ENCODE measurements at regions not wholly inside any gene's neighbourhood (a gene's known extent, or its start where the extent isn't known, plus 50 kb on each side); places are given as distances from the start of the nearest gene placed in this dataset.

DNA sequence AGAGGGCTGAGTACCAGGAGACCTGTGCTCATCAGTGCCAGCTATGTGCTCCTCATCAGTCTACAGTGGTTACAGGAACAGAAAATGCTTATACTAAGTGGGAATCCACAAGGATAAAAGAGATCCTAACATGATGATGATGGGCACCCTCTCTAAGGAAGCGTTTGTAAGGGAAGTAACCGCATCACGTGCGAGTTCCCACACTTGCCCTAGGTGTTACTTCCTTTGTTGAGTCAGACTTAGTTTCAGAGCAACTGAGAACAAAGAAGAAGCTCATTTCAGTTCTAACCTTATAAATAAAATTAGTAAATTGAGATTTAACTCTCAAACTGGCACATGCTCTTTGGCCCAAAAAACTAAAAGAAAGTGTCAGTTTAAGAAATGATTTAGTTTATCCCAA is 956.4 kb upstream of the TMEM132C start:
- Histone ChIP-seq H3K36me3 (ENCODE audit: insufficient read depth, low read depth, low read length) (no peaks in the 10 kb centered on the region), H3K27me3 (ENCODE audit: insufficient read depth, low read length) (peaks cover 4% of the 10 kb centered on the region; the same call in 1 of the 2 replicates), H3K9me3 (ENCODE audit: insufficient read depth, low read depth, low read length) (peaks cover 3% of the 10 kb centered on the region; the same call in 1 of the 2 replicates), H3K27ac (ENCODE audit: low read length) (no peak overlapping the region), H3K4me1 (ENCODE audit: insufficient read depth, low read length) (no peaks in the 10 kb centered on the region), H3K4me3 (ENCODE audit: low read length) (no peak overlapping the region), H3K9ac (ENCODE audit: low read depth, low read length) (no peak overlapping the region)

DNA sequence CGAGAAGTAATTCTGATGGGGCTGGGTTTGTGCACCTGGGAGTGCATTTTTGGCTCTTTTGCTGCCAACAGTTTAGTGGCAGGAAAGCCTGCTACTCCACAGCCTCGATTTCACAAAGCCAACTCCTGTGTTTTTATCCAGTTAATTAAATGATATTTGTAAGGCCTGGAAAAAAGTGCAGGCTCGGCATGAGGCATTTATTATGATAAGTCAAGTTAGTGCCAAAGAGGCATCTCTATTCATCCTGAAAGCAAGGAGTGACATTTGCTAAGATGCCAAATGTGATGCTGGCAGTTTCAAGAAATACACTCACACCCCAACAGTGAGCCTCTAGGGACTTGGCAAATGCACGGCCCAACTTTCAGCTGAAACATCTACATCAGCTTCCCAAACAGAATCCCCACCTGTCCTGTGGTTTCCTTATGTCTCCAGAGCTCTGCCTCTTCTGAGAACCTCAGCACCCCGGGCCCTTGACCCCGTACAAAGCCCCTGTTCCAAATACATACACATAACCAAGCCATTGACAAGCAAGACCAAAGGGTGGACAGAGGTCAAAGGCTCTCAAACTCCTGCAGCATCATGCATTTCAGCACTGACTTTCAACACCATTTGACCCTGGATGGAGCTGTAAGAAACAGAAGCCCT is 955.1 kb upstream of the TMEM132C start:
- Histone ChIP-seq H3K36me3 (ENCODE audit: insufficient read depth, low read depth, low read length) (no peaks in the 10 kb centered on the region), H3K9me3 (ENCODE audit: insufficient read depth, low read depth, low read length) (peaks cover 3% of the 10 kb centered on the region; the same call in 1 of the 2 replicates), H3K9ac (ENCODE audit: low read depth, low read length) (no peak overlapping the region), H3K4me3 (ENCODE audit: low read length) (no peak overlapping the region), H3K27me3 (ENCODE audit: insufficient read depth, low read length) (peaks cover 16% of the 10 kb centered on the region), H3K27ac (ENCODE audit: low read length) (no peak overlapping the region), H3K4me1 (ENCODE audit: insufficient read depth, low read length) (no peaks in the 10 kb centered on the region)

DNA sequence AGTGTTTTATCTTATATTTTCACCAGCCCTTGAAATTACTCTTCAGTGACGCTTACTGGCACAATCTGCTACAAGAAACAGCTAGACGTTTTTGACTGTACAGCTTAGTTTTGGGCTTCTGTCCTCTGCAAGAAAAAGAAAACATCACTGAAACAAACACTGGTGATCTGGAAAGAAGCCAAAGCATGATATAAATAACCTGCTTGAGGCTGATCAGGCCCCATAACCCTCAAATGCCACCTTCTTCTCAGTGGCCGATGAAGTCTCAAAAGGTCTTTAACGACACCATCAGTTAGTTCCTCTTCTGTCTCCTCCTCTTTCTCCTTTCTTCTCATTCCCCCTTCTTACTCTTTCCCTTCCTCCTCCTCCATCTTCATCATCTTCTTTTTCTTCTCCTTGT is 942.3 kb upstream of the TMEM132C start:
- Histone ChIP-seq H3K4me3 (ENCODE audit: low read length) (no peak overlapping the region), H3K9ac (ENCODE audit: low read depth, low read length) (no peak overlapping the region), H3K27me3 (ENCODE audit: insufficient read depth, low read length) (peaks cover 25% of the 10 kb centered on the region), H3K4me1 (ENCODE audit: insufficient read depth, low read length) (no peaks in the 10 kb centered on the region), H3K27ac (ENCODE audit: low read length) (no peak overlapping the region), H3K36me3 (ENCODE audit: insufficient read depth, low read depth, low read length) (no peaks in the 10 kb centered on the region), H3K9me3 (ENCODE audit: insufficient read depth, low read depth, low read length) (no peaks in the 10 kb centered on the region)

DNA sequence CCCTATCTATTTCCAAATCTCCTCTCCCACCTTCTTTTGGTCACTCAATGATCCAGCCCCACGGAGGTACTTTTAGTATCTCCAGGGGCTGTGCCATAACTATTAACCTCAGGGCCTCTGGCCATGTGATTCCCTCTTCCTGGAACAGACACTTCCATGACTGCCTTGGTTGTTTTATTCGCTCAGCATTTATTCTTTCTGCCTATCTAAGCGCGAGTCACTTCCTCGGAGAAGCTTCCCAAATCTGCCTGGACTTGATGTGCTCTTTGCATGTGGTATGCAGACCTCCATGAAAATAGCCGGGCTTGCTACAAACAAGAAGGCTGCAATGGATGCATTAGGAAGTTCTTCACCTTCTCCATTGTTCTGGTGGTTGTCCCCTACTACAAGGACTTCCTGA is 939.0 kb upstream of the TMEM132C start:
- Histone ChIP-seq H3K9me3 (ENCODE audit: insufficient read depth, low read depth, low read length) (no peaks in the 10 kb centered on the region), H3K4me1 (ENCODE audit: insufficient read depth, low read length) (no peaks in the 10 kb centered on the region), H3K9ac (ENCODE audit: low read depth, low read length) (no peak overlapping the region), H3K36me3 (ENCODE audit: insufficient read depth, low read depth, low read length) (no peaks in the 10 kb centered on the region), H3K27ac (ENCODE audit: low read length) (no peak overlapping the region), H3K27me3 (ENCODE audit: insufficient read depth, low read length) (peaks cover 5% of the 10 kb centered on the region; the same call in 1 of the 2 replicates), H3K4me3 (ENCODE audit: low read length) (no peak overlapping the region)

DNA sequence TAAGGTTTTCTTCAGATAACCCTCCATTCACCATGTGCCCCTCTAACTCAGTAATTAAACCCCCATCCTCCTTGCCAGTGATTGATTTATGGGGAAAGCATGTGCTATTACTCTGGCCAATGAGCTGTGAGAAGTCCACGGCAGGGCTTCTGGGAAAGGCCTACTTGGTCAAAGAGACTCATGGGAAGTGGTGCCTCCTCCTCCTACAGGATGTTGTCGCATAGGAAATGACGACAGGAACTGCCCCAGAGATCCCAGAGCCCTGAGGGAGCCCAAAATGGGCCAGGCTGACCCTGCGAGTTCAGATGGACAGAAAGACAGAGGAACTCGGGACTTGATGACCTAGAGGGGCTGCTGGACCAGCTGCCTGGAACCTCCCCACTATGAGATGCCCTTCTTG is 938.1 kb upstream of the TMEM132C start:
- no peak overlapping the region for H3K4me3 ChIP-seq (ENCODE audit: low read length)
- H3K36me3 ChIP-seq (ENCODE audit: insufficient read depth, low read depth, low read length) = no peaks in the 10 kb centered on the region
- no peak overlapping the region for H3K9ac ChIP-seq (ENCODE audit: low read depth, low read length)
- peaks cover 5% of the 10 kb centered on the region; the same call in 1 of the 2 replicates for H3K27me3 ChIP-seq (ENCODE audit: insufficient read depth, low read length)
- no peaks in the 10 kb centered on the region for H3K4me1 ChIP-seq (ENCODE audit: insufficient read depth, low read length)
- no peaks in the 10 kb centered on the region for H3K9me3 ChIP-seq (ENCODE audit: insufficient read depth, low read depth, low read length)
- H3K27ac ChIP-seq (ENCODE audit: low read length) = no peak overlapping the region

DNA sequence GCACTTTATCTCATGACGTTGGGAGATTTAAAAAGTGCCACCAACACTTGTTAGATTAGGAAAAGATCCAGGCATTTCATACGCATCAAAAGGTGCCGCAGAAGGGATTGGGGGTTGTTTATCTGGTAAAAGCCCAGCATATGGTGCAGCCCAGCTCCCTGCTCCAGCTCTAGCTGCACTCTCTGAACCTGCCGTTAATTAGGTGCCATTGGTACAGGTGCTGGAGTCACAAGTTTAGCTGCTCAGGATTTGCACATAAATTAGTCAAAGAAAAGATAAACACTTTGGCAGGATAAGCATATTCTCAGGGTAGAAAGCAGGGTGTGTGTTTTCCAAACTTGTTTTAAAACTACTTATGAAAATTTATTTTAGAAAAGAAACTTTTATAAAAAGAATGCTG is 932.6 kb upstream of the TMEM132C start:
- Histone ChIP-seq H3K36me3 (ENCODE audit: insufficient read depth, low read depth, low read length) (no peaks in the 10 kb centered on the region), H3K9ac (ENCODE audit: low read depth, low read length) (no peak overlapping the region), H3K27me3 (ENCODE audit: insufficient read depth, low read length) (no peaks in the 10 kb centered on the region), H3K4me1 (ENCODE audit: insufficient read depth, low read length) (no peaks in the 10 kb centered on the region; the same call in 1 of the 2 replicates), H3K27ac (ENCODE audit: low read length) (no peak overlapping the region), H3K9me3 (ENCODE audit: insufficient read depth, low read depth, low read length) (no peaks in the 10 kb centered on the region), H3K4me3 (ENCODE audit: low read length) (no peak overlapping the region)

DNA sequence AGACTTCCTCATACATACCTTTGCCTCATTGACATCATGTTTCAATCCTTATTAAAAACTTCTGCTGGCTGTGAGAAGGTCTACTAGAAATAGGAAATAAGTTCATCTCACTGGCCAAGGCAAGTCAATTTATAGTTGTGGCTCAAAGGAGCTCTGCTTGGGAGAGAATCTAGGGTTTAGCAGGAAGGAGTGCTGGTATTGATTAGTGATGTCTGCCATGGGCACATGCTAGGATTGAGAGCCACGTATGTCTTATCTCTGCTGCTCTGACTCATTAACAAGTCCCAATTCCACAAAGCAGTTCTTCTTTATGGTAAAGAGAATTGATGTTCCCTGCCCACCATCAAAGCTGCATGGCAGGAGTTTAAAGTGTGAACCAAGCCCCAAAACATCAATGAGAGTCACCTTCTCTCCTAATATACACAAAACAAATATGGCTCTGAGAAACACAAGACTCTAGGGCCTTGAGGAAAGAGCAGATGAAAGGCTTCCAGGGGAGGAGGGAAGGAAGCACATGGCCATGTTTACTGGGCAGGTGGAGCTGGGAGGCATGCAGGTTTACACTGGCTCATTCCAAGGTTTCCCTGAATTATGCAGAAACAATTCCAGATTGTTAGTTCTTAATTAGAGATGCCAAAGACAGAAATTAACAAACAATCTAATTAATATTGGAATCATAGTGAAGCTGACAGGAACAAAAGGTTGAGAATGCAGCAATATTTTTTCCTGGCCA is 931.9 kb upstream of the TMEM132C start:
- Histone ChIP-seq H3K36me3 (ENCODE audit: insufficient read depth, low read depth, low read length) (no peaks in the 10 kb centered on the region), H3K9ac (ENCODE audit: low read depth, low read length) (no peak overlapping the region), H3K27ac (ENCODE audit: low read length) (no peak overlapping the region)

DNA sequence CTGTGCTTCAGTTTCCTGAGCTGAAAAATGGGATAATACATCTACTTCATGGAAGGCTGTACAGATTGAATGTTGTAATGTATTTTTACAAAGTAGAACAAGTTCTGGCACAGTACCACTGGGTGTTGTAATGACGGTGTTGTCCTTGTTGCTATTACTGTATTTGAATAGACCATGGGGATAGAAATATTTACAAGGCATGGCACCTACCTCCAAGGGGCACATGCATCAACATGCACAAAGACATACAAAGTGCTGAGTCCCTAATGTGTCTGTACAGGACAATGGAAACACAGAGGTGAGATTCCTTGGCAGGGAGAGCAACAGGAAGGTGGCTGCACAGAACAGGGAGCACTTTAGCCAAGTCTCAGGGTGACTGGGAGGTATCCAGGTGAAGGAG is 930.6 kb upstream of the TMEM132C start:
- no peaks in the 10 kb centered on the region for H3K36me3 ChIP-seq (ENCODE audit: insufficient read depth, low read depth, low read length)
- H3K4me3 ChIP-seq (ENCODE audit: low read length) = no peak overlapping the region

More for the DNA sequence above, 931.9 kb upstream of the TMEM132C start:
- Histone ChIP-seq H3K4me3 (ENCODE audit: low read length) (no peak overlapping the region), H3K27me3 (ENCODE audit: insufficient read depth, low read length) (no peaks in the 10 kb centered on the region), H3K9me3 (ENCODE audit: insufficient read depth, low read depth, low read length) (no peaks in the 10 kb centered on the region), H3K4me1 (ENCODE audit: insufficient read depth, low read length) (no peaks in the 10 kb centered on the region; the same call in 1 of the 2 replicates)

DNA sequence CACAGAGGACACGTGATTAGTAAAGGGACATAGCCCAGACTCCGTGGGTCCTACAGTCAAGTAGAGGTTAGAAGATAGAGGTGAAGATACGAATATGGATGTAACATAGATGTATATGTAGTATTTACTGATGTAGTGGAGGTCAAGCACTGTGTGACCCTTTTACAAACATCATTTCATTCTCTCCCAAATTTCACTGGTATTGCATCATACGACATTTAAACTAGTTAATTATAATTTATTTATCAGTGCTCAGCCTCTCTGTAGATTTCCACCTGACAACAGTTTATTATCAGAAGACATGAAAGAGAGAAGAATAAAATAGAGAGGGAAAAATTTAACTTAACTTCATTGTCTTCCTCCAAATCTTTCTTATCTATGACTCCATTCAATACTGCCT is 927.9 kb upstream of the TMEM132C start:
- H3K27ac ChIP-seq (ENCODE audit: low read length) = no peak overlapping the region
- H3K4me3 ChIP-seq (ENCODE audit: low read length) = no peak overlapping the region
- no peaks in the 10 kb centered on the region; the same call in 1 of the 2 replicates for H3K4me1 ChIP-seq (ENCODE audit: insufficient read depth, low read length)
- no peaks in the 10 kb centered on the region for H3K27me3 ChIP-seq (ENCODE audit: insufficient read depth, low read length)
- H3K36me3 ChIP-seq (ENCODE audit: insufficient read depth, low read depth, low read length) = no peaks in the 10 kb centered on the region
- H3K9me3 ChIP-seq (ENCODE audit: insufficient read depth, low read depth, low read length) = no peaks in the 10 kb centered on the region
- H3K9ac ChIP-seq (ENCODE audit: low read depth, low read length) = no peak overlapping the region

More for the DNA sequence above, 930.6 kb upstream of the TMEM132C start:
- H3K9me3 ChIP-seq (ENCODE audit: insufficient read depth, low read depth, low read length) = no peaks in the 10 kb centered on the region
- H3K4me1 ChIP-seq (ENCODE audit: insufficient read depth, low read length) = no peaks in the 10 kb centered on the region; the same call in 1 of the 2 replicates
- H3K27me3 ChIP-seq (ENCODE audit: insufficient read depth, low read length) = no peaks in the 10 kb centered on the region
- H3K27ac ChIP-seq (ENCODE audit: low read length) = no peak overlapping the region
- H3K9ac ChIP-seq (ENCODE audit: low read depth, low read length) = no peak overlapping the region

DNA sequence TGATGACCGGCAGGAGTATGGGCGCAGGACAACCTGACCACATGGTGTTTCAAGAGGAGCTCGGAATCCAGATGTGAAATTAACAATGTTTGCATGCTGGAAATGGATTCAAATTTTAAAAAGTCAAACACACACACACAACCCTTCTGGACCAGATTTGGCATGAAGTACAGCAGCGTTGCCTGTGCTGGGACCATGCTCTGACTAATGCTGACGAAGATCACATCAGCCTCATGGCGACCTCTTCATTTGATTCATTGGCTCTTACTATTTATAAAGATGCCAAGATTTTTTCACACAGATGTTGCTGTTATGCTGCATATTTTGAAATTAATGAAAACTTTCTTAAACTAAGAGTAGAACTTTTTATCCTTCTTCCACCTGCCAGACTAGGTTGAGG is 926.6 kb upstream of the TMEM132C start:
- Histone ChIP-seq H3K4me3 (ENCODE audit: low read length) (no peak overlapping the region), H3K36me3 (ENCODE audit: insufficient read depth, low read depth, low read length) (no peaks in the 10 kb centered on the region), H3K27ac (ENCODE audit: low read length) (no peak overlapping the region), H3K9ac (ENCODE audit: low read depth, low read length) (no peak overlapping the region), H3K9me3 (ENCODE audit: insufficient read depth, low read depth, low read length) (no peaks in the 10 kb centered on the region), H3K4me1 (ENCODE audit: insufficient read depth, low read length) (no peaks in the 10 kb centered on the region), H3K27me3 (ENCODE audit: insufficient read depth, low read length) (no peaks in the 10 kb centered on the region)

DNA sequence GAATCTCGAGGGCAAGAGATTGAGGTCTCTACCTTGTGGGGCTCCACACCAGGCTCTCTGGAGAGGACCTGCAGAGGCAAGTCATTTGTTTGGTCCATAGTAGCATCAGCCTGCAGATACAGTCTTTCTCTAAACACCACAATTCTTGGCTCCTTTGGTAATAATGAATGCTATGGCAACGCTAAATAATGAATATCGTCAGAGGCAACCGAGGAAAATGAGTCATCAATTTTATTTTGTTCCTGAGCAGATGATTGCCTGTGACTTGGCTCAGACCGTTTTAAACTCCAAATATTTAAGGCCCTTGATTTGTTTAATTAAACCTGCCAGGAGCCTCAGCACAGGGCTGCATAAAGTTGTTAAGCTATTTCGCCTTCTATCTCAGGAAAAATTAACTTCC is 924.1 kb upstream of the TMEM132C start:
- H3K9ac ChIP-seq (ENCODE audit: low read depth, low read length) = no peak overlapping the region
- no peaks in the 10 kb centered on the region for H3K9me3 ChIP-seq (ENCODE audit: insufficient read depth, low read depth, low read length)
- no peaks in the 10 kb centered on the region for H3K27me3 ChIP-seq (ENCODE audit: insufficient read depth, low read length)
- no peaks in the 10 kb centered on the region for H3K4me1 ChIP-seq (ENCODE audit: insufficient read depth, low read length)
- H3K27ac ChIP-seq (ENCODE audit: low read length) = no peak overlapping the region
- H3K36me3 ChIP-seq (ENCODE audit: insufficient read depth, low read depth, low read length) = no peaks in the 10 kb centered on the region
- no peak overlapping the region for H3K4me3 ChIP-seq (ENCODE audit: low read length)

DNA sequence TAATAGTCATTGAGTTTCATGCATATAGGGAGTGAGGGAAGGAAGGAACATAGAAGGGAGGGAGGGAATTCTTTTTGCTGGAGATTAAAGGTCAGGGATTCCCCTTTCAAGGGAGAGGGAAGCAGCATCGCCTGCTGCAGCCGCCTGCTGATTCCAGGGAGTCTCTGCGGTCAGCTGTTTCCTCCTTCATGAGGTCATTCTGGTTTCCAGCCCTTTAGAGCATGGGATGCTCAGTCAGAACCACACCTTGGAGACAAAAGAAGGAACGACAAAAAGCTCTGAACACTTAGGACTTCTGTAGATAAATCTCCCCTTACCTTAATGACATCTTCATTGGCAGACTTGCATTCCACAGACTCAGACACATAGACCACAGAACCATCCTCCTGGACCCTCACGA is 923.0 kb upstream of the TMEM132C start:
- Histone ChIP-seq H3K9me3 (ENCODE audit: insufficient read depth, low read depth, low read length) (no peaks in the 10 kb centered on the region), H3K4me1 (ENCODE audit: insufficient read depth, low read length) (no peaks in the 10 kb centered on the region)

More for the DNA sequence above, 923.0 kb upstream of the TMEM132C start:
- H3K36me3 ChIP-seq (ENCODE audit: insufficient read depth, low read depth, low read length) = no peaks in the 10 kb centered on the region
- H3K4me3 ChIP-seq (ENCODE audit: low read length) = no peak overlapping the region
- no peak overlapping the region for H3K27ac ChIP-seq (ENCODE audit: low read length)
- no peak overlapping the region for H3K9ac ChIP-seq (ENCODE audit: low read depth, low read length)
- H3K27me3 ChIP-seq (ENCODE audit: insufficient read depth, low read length) = no peaks in the 10 kb centered on the region

Measured in iPS-20b (cell line).